ENCODE measurements at regions not wholly inside any gene's neighbourhood (a gene's known extent, or its start where the extent isn't known, plus 50 kb on each side); places are given as distances from the start of the nearest gene placed in this dataset.

GRCh38 chr13:72463561-72463960 lies 263.9 kb downstream of the MZT1 start:
- BruUV-seq (replicated peaks), result no TSS peak
- in situ Hi-C loops (cut with MboI), result no loop called here
- intact Hi-C loops (cut with micrococcal nuclease; ENCODE audit: unreplicated experiment), result no loop called here
- DNase-seq (ENCODE audit: low read depth, low spot score) (no peak), FAIRE-seq (no peak), ATAC-seq (no peak)
- no peaks in the 10 kb centered on the region for H4K20me1 ChIP-seq (ENCODE audit: control insufficient read depth, insufficient read depth)
- SMC1A ChIA-PET (ENCODE audit: uncharacterized antibody, unreplicated experiment), result no interaction called here
- H3K79me2 ChIP-seq (ENCODE audit: control insufficient read depth, insufficient read depth, low read length), result no peaks in the 10 kb centered on the region
- H2AFZ ChIP-seq (ENCODE audit: control insufficient read depth, low read depth, low read length), result no peak overlapping the region
- 55% methylated on average over 7 of the region's 7 CpGs for WGBS (ENCODE audit: insufficient coverage, insufficient replicate concordance, low lambda C conversion rate, missing lambda C conversion rate)
- POLR2A ChIA-PET, result no interaction called here
- no peak for TF ChIP-seq TAF1 (IDR thresholded peaks at IDR 0.05; ENCODE audit: borderline replicate concordance, low read depth, low read length)
- no peaks in the 10 kb centered on the region for H3K9me3 ChIP-seq (replicated peaks; ENCODE audit: control insufficient read depth, insufficient read depth, low read length)
- CTCF ChIA-PET, result no interaction called here
- no peak overlapping the region for H3K27ac ChIP-seq (ENCODE audit: control insufficient read depth, insufficient read depth)
- H3K4me3 ChIP-seq, result no peak overlapping the region
- no peak overlapping the region for H3K4me2 ChIP-seq (ENCODE audit: control insufficient read depth, insufficient read depth)
- H3K9ac ChIP-seq (ENCODE audit: control insufficient read depth, insufficient read depth, low read length), result no peak overlapping the region
- RAD21 ChIA-PET (ENCODE audit: unreplicated experiment), result no interaction called here
- no peaks in the 10 kb centered on the region for H3K4me1 ChIP-seq (ENCODE audit: control insufficient read depth, insufficient read depth, low read length)
- H3K36me3 ChIP-seq (ENCODE audit: control insufficient read depth in 2 of 2, insufficient read depth in 2 of 2, low read length in 1 of 2), result no peaks in the 10 kb centered on the region
- no peaks in the 10 kb centered on the region; a peak in 1 of 4 replicates for H3K27me3 ChIP-seq (replicated peaks in 1 of 2; ENCODE audit: control insufficient read depth in 2 of 2, insufficient read depth in 2 of 2, low read length in 1 of 2)

GRCh38 chr13:72462726-72463125 lies 264.7 kb downstream of the MZT1 start:
- Histone ChIP-seq H3K9me3 (replicated peaks; ENCODE audit: control insufficient read depth, insufficient read depth, low read length) (no peaks in the 10 kb centered on the region), H3K27me3 (replicated peaks in 1 of 2; ENCODE audit: control insufficient read depth in 2 of 2, insufficient read depth in 2 of 2, low read length in 1 of 2) (no peaks in the 10 kb centered on the region; a peak in 1 of 4 replicates), H3K4me1 (ENCODE audit: control insufficient read depth, insufficient read depth, low read length) (no peaks in the 10 kb centered on the region), H2AFZ (ENCODE audit: control insufficient read depth, low read depth, low read length) (no peak overlapping the region), H3K36me3 (ENCODE audit: control insufficient read depth in 2 of 2, insufficient read depth in 2 of 2, low read length in 1 of 2) (no peaks in the 10 kb centered on the region), H4K20me1 (ENCODE audit: control insufficient read depth, insufficient read depth) (no peaks in the 10 kb centered on the region), H3K9ac (ENCODE audit: control insufficient read depth, insufficient read depth, low read length) (no peak overlapping the region), H3K79me2 (ENCODE audit: control insufficient read depth, insufficient read depth, low read length) (no peaks in the 10 kb centered on the region), H3K4me3 (no peak overlapping the region), H3K4me2 (ENCODE audit: control insufficient read depth, insufficient read depth) (no peak overlapping the region), H3K27ac (ENCODE audit: control insufficient read depth, insufficient read depth) (no peak overlapping the region)
- RAD21 ChIA-PET (ENCODE audit: unreplicated experiment), result no interaction called here
- CTCF ChIA-PET, result no interaction called here
- in situ Hi-C loops (cut with MboI), result no loop called here
- SMC1A ChIA-PET (ENCODE audit: uncharacterized antibody, unreplicated experiment), result no interaction called here
- intact Hi-C loops (cut with micrococcal nuclease; ENCODE audit: unreplicated experiment), result no loop called here
- TF ChIP-seq SREBF2 (IDR thresholded peaks at IDR 0.05; ENCODE audit: low read length), result no peak
- TF ChIP-seq E2F8 (IDR thresholded peaks at IDR 0.05; ENCODE audit: low read depth, partially characterized antibody), result no peak
- TF ChIP-seq ATF3 (IDR thresholded peaks at IDR 0.05; ENCODE audit: borderline replicate concordance, extremely low read depth, low read depth, low read length), result no peak
- TF ChIP-seq SUPT20H (IDR thresholded peaks at IDR 0.05; ENCODE audit: borderline replicate concordance, control insufficient read depth, low read depth, low read length), result no peak
- no peak for TF ChIP-seq RAD21 (IDR thresholded peaks at IDR 0.05; ENCODE audit: insufficient read depth, low read depth, low read length)
- no peak for TF ChIP-seq TBL1XR1 (IDR thresholded peaks at IDR 0.05; ENCODE audit: low read depth, low read length)
- TF ChIP-seq SMARCA5 (IDR thresholded peaks at IDR 0.05), result no peak
- TF ChIP-seq TCF3 (IDR thresholded peaks at IDR 0.05; ENCODE audit: borderline replicate concordance, insufficient read depth, low read depth, low read length), result no peak
- no peak for TF ChIP-seq ZBED1 (IDR thresholded peaks at IDR 0.05; ENCODE audit: borderline replicate concordance)
- no peak for TF ChIP-seq JUNB (IDR thresholded peaks at IDR 0.05)
- POLR2A ChIA-PET, result interaction anchor here (0.5 kb wide), 1 partner anchor 16 kb away, joined by 3 read pairs; no protein-coding TSS in a partner anchor
- no peak for ATAC-seq
- DNase-seq (ENCODE audit: low read depth, low spot score), result no peak
- BruUV-seq (replicated peaks), result no TSS peak
- no peak for FAIRE-seq
